A549 (cell line): ENCODE measurements at regions not wholly inside any gene's neighbourhood (a gene's known extent, or its start where the extent isn't known, plus 50 kb on each side); places are given as distances from the start of the nearest gene placed in this dataset.

Source experiments
- ATAC-seq, 2 experiments: fragments of 200-7000 bp in 1 of 2; fragments of >200 bp in 1 of 2; cut with Nextera tagmentation in 1 of 2; cut with Tn5 transposase in 1 of 2; 3 replicates each; pipeline versions ENCODE4 v1.8.0 to v1.9.1; 2018 to 2020; ENCODE audit warnings: mild to moderate bottlenecking in 1 of 2, moderate library complexity in 1 of 2
- CTCF ChIA-PET: fragments of 300-600 bp; sonication (Branson Sonifier 250); formaldehyde crosslinking; extraction: SDS; loops from one replicate; lab custom pipeline; 2021; ENCODE audit warnings: antibody characterized with exemption, inconsistent platforms; lab: Yijun Ruan, JAX
- POLR2A ChIA-PET: fragments of 350-600 bp; formaldehyde crosslinking; extraction: SDS; loops from one replicate; lab custom pipeline; 2021; ENCODE audit warnings: antibody characterized with exemption, inconsistent platforms; lab: Yijun Ruan, JAX
- DNase-seq, 2 experiments: peaks; one replicate each; pipeline versions ENCODE4 v3.0.0 to v3.0.0-alpha.2; 2011 to 2016; ENCODE audit warnings: low read depth in 1 of 2, low spot score in 1 of 2
- FAIRE-seq: peaks from 2 replicates; lab custom pipeline; 2011; peaks lifted over from hg19 to GRCh38; lab: Jason Lieb, UNC
- H3K27ac ChIP-seq, 2 experiments: fragments of >200 bp; sonication (Bioruptor Twin); formaldehyde crosslinking; 3 replicates each; pipeline ENCODE4 v1.5.1; 2016 to 2017
- H3K4me1 ChIP-seq: fragments of >200 bp; sonication (Bioruptor Twin); formaldehyde crosslinking; 3 replicates; pipeline ENCODE4 v1.6.1; 2016
- H3K4me2 ChIP-seq: fragments of >200 bp; sonication (Bioruptor Twin); formaldehyde crosslinking; 3 replicates; pipeline ENCODE4 v1.6.1; 2016
- H3K4me3 ChIP-seq: fragments of >200 bp; sonication (Bioruptor Twin); formaldehyde crosslinking; 3 replicates; pipeline ENCODE4 v1.5.1; 2016
- H3K9me3 ChIP-seq: fragments of >200 bp; sonication (Bioruptor Twin); formaldehyde crosslinking; 3 replicates; pipeline ENCODE4 v1.6.1; 2016
- CBX2 ChIP-seq: fragments of 200-600 bp; sonication (generic); IDR thresholded peaks from 2 replicates; pipeline ENCODE4 v1.6.1; 2016; ENCODE audit warnings: low read depth, mild to moderate bottlenecking, borderline replicate concordance
- CEBPB ChIP-seq, 2 experiments: fragments of >200 bp in 1 of 2; sonication (Bioruptor Twin) in 1 of 2; formaldehyde crosslinking in 1 of 2; IDR thresholded peaks; 2 replicates each; pipeline ENCODE4 v1.6.1; 2012 to 2016
- CHD2 ChIP-seq: fragments of 150-350 bp; IDR thresholded peaks from 2 replicates; pipeline ENCODE4 v1.6.1; 2014; ENCODE audit warnings: low read length; ENCODE audit not compliant: partially characterized antibody
- ESRRA ChIP-seq: fragments of 150-350 bp; IDR thresholded peaks from 2 replicates; pipeline ENCODE4 v1.6.1; 2014; ENCODE audit warnings: mild to moderate bottlenecking, low read length, borderline replicate concordance
- FOXS1 ChIP-seq: fragments of 250-450 bp; sonication (Bioruptor Pico); IDR thresholded peaks from 2 replicates; pipeline ENCODE4 v1.5.0; 2020; ENCODE audit warnings: mild to moderate bottlenecking, moderate library complexity
- GATA3 ChIP-seq: IDR thresholded peaks from 2 replicates; pipeline ENCODE4 v1.6.1; 2012; ENCODE audit warnings: borderline replicate concordance
- HDAC2 ChIP-seq: fragments of 200-600 bp; sonication (generic); IDR thresholded peaks from 2 replicates; pipeline ENCODE4 v1.6.1; 2016
- HEYL ChIP-seq: fragments of 250-450 bp; sonication (Bioruptor Pico); IDR thresholded peaks from 2 replicates; pipeline ENCODE4 v1.8.0; 2021; ENCODE audit warnings: mild to moderate bottlenecking, moderate library complexity
- HMGXB4 ChIP-seq: fragments of 250-450 bp; sonication (Bioruptor Pico); IDR thresholded peaks from 2 replicates; pipeline ENCODE4 v1.5.0; 2021; ENCODE audit warnings: mild to moderate bottlenecking, moderate library complexity, borderline replicate concordance
- HOXB5 ChIP-seq: fragments of 250-450 bp; sonication (Bioruptor Pico); IDR thresholded peaks from 2 replicates; pipeline ENCODE4 v1.5.0; 2020; ENCODE audit warnings: mild to moderate bottlenecking, moderate library complexity
- MAZ ChIP-seq: fragments of 150-350 bp; IDR thresholded peaks from 2 replicates; pipeline ENCODE4 v1.6.1; 2014; ENCODE audit warnings: antibody characterized with exemption, low read depth, low read length, borderline replicate concordance
- NFE2L2 ChIP-seq: fragments of 150-350 bp; conservative IDR thresholded peaks from 2 replicates; pipeline ENCODE4 v1.6.1; 2014; ENCODE audit warnings: low read length
- PHF8 ChIP-seq: fragments of 200-600 bp; sonication (generic); IDR thresholded peaks from 2 replicates; pipeline ENCODE4 v1.6.1; 2016; ENCODE audit warnings: low read depth, mild to moderate bottlenecking, antibody characterized with exemption, moderate library complexity, borderline replicate concordance
- POLR2AphosphoS2 ChIP-seq: conservative IDR thresholded peaks from 2 replicates; pipeline ENCODE4 v1.6.1; 2012; ENCODE audit warnings: low read length, improper control_type of control experiment, inconsistent platforms
- RAD21 ChIP-seq, 2 experiments: fragments of >200 bp in 1 of 2; sonication (Bioruptor Twin) in 1 of 2; formaldehyde crosslinking in 1 of 2; IDR thresholded peaks in 1 of 2; conservative IDR thresholded peaks in 1 of 2; 2 replicates in 1 of 2; 3 replicates in 1 of 2; pipeline ENCODE4 v1.6.1; 2012 to 2018; ENCODE audit warnings: inconsistent platforms in 1 of 2
- RARB ChIP-seq: fragments of 250-450 bp; sonication (Bioruptor Pico); IDR thresholded peaks from 2 replicates; pipeline ENCODE4 v1.8.0; 2021; ENCODE audit warnings: mild to moderate bottlenecking, moderate library complexity
- REST ChIP-seq: fragments of 200-600 bp; sonication (generic); IDR thresholded peaks from 2 replicates; pipeline ENCODE4 v1.6.1; 2016; ENCODE audit warnings: antibody characterized with exemption, mild to moderate bottlenecking, moderate library complexity
- SREBF2 ChIP-seq: fragments of 450-650 bp; IDR thresholded peaks from 2 replicates; pipeline ENCODE4 v1.6.1; 2014; ENCODE audit warnings: mild to moderate bottlenecking, moderate library complexity
- TFCP2L1 ChIP-seq: fragments of 250-450 bp; sonication (Bioruptor Pico); IDR thresholded peaks from 2 replicates; pipeline ENCODE4 v1.5.0; 2021; ENCODE audit warnings: mild to moderate bottlenecking
- TP53 ChIP-seq: fragments of 250-450 bp; sonication (Bioruptor Pico); IDR thresholded peaks from 2 replicates; pipeline ENCODE4 v1.5.0; 2021; ENCODE audit warnings: mild to moderate bottlenecking, moderate library complexity
- ZC3H11A ChIP-seq: fragments of 450-650 bp; IDR thresholded peaks from 2 replicates; pipeline ENCODE4 v1.6.1; 2014; ENCODE audit warnings: antibody characterized with exemption, mild to moderate bottlenecking
- ZFP36 ChIP-seq: fragments of 450-650 bp; IDR thresholded peaks from 2 replicates; pipeline ENCODE4 v1.6.1; 2014; ENCODE audit warnings: borderline replicate concordance; ENCODE audit not compliant: partially characterized antibody
- ZSCAN20 ChIP-seq: fragments of 250-450 bp; sonication (Bioruptor Pico); IDR thresholded peaks from 2 replicates; pipeline ENCODE4 v1.8.0; 2022; ENCODE audit warnings: mild to moderate bottlenecking, moderate library complexity
- WGBS: methylation state at CpG from one replicate; pipeline ENCODE4 v1.1.6; 2017; ENCODE audit errors: missing lambda C conversion rate; 5-methylcytosine and 5-hydroxymethylcytosine counted together
- TF ChIP-seq, protein P1 (sequence below): fragments of 250-450 bp; sonication (Bioruptor Pico); IDR thresholded peaks from 2 replicates; pipeline ENCODE4 v1.5.0; 2020; ENCODE audit warnings: low read depth, mild to moderate bottlenecking, moderate library complexity
- TF ChIP-seq, protein P2 (sequence below): fragments of 450-650 bp; IDR thresholded peaks from 2 replicates; pipeline ENCODE4 v1.6.1; 2014; ENCODE audit warnings: antibody characterized with exemption

GRCh38 chr1:214727274-214727673 is 124.3 kb downstream of the CENPF start:
- ChIA-PET POLR2A (no interaction called here), CTCF (interaction anchor here (1.3 kb wide), 1 partner anchor 466 kb away, joined by 3 read pairs; no protein-coding TSS in a partner anchor)
- FAIRE-seq: no peak
- ATAC-seq: peak in 1 of 2 experiments; percentile 54; a peak in 3 of 6 replicates
- Histone ChIP-seq H3K9me3 (peaks cover 6% of the 10 kb centered on the region; the same call in 1 of the 3 replicates), H3K4me1 (0 out of 3 replicates have a peak, but pooled peaks cover 3% of the 10 kb centered on the region), H3K4me2 (peak overlapping the region; percentile 52), H3K4me3 (no peak overlapping the region), H3K27ac (peak overlapping the region in 1 of 2 experiments; percentile 41; a peak in 1 of 6 replicates)
- 1% methylated on average over 7 of the region's 7 CpGs for WGBS
- peak in 1 of 2 experiments; percentile 16 for DNase-seq
- TF ChIP-seq CBX2 (no peak), TP53 (CRISPR knock-in tag) (no peak), PHF8 (no peak), HDAC2 (no peak), HEYL (CRISPR knock-in tag) (no peak), TFCP2L1 (no peak), ZSCAN20 (CRISPR knock-in tag) (no peak), CEBPB (IDR thresholded peaks at IDR 0.05) (no peak), RARB (CRISPR knock-in tag) (no peak), ZFP36 (no peak), SREBF2 (no peak)

- POLR2A ChIA-PET: no interaction called here
- FAIRE-seq: no peak
- CTCF ChIA-PET: no interaction called here
- Histone ChIP-seq H3K4me2 (no peak overlapping the region), H3K4me1 (no peaks in the 10 kb centered on the region), H3K9me3 (no peaks in the 10 kb centered on the region)
- ATAC-seq: no peak
- no peak for DNase-seq
- TF ChIP-seq CHD2 (no peak), TFCP2L1 (no peak)
- TF ChIP-seq, all 56 proteins: peak for 0
- Histone ChIP-seq H3K27ac (no peak overlapping the region), H3K4me3 (no peak overlapping the region)
- WGBS: 0% methylated on average over 1 of the region's 1 CpG
Observed at GRCh38 chr1:214739621-214740238, 136.7 kb downstream of the CENPF start.

GRCh38 chr1:214740471-214740870 is 137.5 kb downstream of the CENPF start:
- Histone ChIP-seq H3K4me3 (no peak overlapping the region), H3K27ac (no peak overlapping the region), H3K4me2 (no peak overlapping the region), H3K9me3 (no peaks in the 10 kb centered on the region), H3K4me1 (no peaks in the 10 kb centered on the region)
- TF ChIP-seq RAD21 (conservative IDR thresholded peaks at IDR 0.05 in 1 of 2, IDR thresholded peaks at IDR 0.05 in 1 of 2) (no peak), MAZ (no peak), ESRRA (no peak), RARB (CRISPR knock-in tag) (no peak), ZC3H11A (no peak), PHF8 (no peak), HOXB5 (CRISPR knock-in tag) (no peak), NFE2L2 (no peak), TFCP2L1 (no peak), REST (no peak), HDAC2 (no peak), ZFP36 (no peak), HMGXB4 (CRISPR knock-in tag) (no peak), FOXS1 (CRISPR knock-in tag) (no peak), GATA3 (no peak), POLR2AphosphoS2 (no peak)
- TF ChIP-seq, protein P1, sequence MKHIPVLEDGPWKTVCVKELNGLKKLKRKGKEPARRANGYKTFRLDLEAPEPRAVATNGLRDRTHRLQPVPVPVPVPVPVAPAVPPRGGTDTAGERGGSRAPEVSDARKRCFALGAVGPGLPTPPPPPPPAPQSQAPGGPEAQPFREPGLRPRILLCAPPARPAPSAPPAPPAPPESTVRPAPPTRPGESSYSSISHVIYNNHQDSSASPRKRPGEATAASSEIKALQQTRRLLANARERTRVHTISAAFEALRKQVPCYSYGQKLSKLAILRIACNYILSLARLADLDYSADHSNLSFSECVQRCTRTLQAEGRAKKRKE (CRISPR knock-in tag): no peak
- TF ChIP-seq, protein P2, sequence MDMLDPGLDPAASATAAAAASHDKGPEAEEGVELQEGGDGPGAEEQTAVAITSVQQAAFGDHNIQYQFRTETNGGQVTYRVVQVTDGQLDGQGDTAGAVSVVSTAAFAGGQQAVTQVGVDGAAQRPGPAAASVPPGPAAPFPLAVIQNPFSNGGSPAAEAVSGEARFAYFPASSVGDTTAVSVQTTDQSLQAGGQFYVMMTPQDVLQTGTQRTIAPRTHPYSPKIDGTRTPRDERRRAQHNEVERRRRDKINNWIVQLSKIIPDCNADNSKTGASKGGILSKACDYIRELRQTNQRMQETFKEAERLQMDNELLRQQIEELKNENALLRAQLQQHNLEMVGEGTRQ: no peak
- ChIA-PET POLR2A (no interaction called here), CTCF (no interaction called here)
- 6% methylated on average over 2 of the region's 2 CpGs for WGBS
- DNase-seq (no peak), ATAC-seq (no peak), FAIRE-seq (no peak)
